ENCODE measurements at regions not wholly inside any gene's neighbourhood (a gene's known extent, or its start where the extent isn't known, plus 50 kb on each side); places are given as distances from the start of the nearest gene placed in this dataset.

- TF ChIP-seq CTCF (IDR thresholded peaks at IDR 0.05) (no peak), POLR2AphosphoS5 (IDR thresholded peaks at IDR 0.05) (no peak), POLR2A (IDR thresholded peaks at IDR 0.05) (no peak)
These were observed 185.0 kb upstream of the KCNK2 start for GRCh38 chr1:214897581-214897980.
